HL-60 (cell line): ENCODE measurements at regions not wholly inside any gene's neighbourhood (a gene's known extent, or its start where the extent isn't known, plus 50 kb on each side); places are given as distances from the start of the nearest gene placed in this dataset.

Experiments used
- CTCF ChIP-seq: IDR thresholded peaks from one replicate; pipeline ENCODE4 v1.5.1; 2011; ENCODE audit warnings: low read length, control low read depth, inconsistent platforms; ENCODE audit not compliant: insufficient read depth
- POLR2AphosphoS5 ChIP-seq: IDR thresholded peaks from 2 replicates; pipeline ENCODE4 v1.6.1; 2012; ENCODE audit warnings: low read depth
- REST ChIP-seq: IDR thresholded peaks from 2 replicates; pipeline ENCODE4 v1.6.1; 2012; ENCODE audit warnings: low read depth; ENCODE audit not compliant: insufficient replicate concordance
- SPI1 ChIP-seq: IDR thresholded peaks from 2 replicates; pipeline ENCODE4 v1.6.1; 2012; ENCODE audit warnings: low read depth, mild to moderate bottlenecking, borderline replicate concordance

GRCh38 chr5:74374656-74375055 lies 265.9 kb downstream of the ENC1 start:
- TF ChIP-seq REST (no peak), POLR2AphosphoS5 (no peak), CTCF (no peak), SPI1 (no peak)
